NCI-H748 (cell line): ENCODE measurements at regions not wholly inside any gene's neighbourhood (a gene's known extent, or its start where the extent isn't known, plus 50 kb on each side); places are given as distances from the start of the nearest gene placed in this dataset.

ENCODE experiments used
- DNase-seq: peaks from one replicate; lab custom pipeline; 2025; ENCODE audit not compliant: unreplicated experiment; lab: John Stamatoyannopoulos, UW

DNA sequence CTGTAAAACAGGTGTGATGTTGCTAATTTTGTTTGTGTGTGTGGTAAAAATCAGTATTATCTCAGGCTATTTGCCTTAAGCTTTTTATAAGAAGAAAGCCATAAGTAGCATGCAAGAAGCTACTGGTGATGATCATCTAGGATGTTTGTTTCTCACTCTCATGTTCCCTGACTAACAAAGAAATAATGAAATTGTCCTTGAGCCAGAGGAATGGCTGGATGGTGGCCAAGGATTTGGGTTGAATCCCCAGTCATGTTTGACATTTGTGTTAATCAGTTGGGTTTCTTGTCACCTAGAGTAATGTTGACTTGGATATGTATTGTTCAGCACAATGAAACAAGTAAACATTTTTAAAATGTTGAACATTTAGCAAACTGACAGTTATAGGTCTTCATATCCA is 496.8 kb upstream of the ZEB2 start:
- no peak for DNase-seq

DNA sequence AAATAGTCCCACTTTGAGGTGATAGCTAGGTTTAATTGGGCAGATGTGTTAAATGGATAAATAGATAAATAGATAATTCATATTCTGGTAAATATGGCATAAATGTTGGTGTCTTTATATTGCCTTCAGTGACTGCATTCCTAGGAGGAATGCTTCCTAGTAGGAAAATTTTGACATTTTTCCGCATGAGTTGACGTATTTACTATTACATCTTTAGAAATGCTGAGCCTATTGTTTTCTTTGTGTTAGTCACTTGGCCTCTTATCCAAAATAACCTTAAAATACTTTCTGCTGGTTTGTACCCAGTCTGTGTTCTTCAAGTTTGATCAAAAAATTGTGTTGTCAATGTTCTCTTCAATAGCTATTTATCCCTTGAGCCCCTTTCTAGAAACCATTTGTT is 495.6 kb upstream of the ZEB2 start:
- no peak for DNase-seq

DNA sequence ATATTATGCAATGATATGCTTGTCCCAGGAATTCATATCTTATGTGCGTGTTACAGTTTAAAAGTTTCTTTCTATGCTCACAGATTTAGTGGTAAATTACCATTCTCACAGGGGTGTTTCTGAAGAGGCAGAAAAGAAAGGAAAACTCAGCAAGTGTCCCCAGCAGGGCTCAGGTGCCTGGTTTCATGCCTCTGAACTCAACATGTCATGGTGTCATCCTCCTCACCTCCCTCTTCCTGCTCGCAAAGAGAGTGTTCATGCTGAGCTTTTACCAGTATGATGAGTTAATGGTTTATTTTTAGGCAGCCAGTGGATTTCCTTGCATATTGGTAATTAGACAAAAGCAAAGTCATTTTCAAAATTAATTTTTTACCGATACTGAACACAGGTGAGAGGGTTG is 492.9 kb upstream of the ZEB2 start:
- no peak for DNase-seq

DNA sequence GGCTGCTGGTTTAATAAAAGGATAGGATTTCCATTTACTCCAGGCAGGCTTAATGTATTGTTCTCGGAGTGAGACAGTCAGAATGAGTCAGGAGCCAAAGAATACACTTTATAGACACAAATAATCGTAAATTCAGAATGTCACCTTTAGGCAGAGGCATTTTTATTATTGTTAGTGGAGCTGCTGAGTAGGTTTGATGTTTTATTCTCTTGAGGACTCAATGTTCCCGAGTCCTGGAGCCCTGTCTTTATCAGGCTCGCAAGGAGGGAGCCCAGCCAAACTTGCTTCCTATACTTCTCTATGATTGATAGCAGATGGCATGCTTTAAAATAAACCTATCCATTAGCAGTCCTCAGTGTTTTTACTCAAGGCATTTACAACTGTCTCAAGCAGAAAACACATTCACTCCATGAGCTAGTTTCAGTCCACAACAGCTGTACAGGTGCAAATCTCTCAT is 492.3 kb upstream of the ZEB2 start:
- no peak for DNase-seq

DNA sequence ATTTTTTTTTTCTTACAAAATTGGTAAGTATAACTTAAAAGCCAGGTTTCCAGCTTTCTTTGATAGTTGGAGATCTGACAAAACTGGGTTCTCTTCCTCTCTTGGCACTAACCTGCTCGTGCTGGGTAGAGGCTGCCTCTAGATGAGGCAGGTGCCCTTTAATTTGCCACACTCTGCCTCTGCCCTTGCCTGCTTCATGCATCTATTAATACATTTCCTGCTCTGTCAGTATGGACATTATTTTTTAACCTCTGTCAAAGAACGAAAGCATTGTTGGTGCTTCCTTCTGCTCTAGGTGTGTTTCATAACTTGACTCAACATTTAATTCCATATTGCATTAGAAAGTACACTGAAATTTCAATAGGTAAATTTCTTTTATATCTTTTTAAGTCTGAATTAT is 490.7 kb upstream of the ZEB2 start:
- no peak for DNase-seq

DNA sequence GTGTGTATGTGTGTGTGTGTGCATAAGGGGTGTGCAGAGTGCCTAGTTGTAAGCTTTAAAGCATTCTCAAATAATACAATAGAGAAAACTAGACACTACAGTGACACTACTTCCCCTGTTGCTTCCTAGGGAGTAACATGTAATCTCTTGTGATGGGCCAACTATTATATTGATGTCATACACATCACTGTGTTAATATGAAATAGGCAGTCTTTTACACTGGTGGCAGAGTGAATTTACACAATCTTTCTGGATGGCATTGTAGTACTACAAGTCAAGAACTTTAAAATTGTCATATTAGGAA is 488.0 kb upstream of the ZEB2 start:
- no peak for DNase-seq

DNA sequence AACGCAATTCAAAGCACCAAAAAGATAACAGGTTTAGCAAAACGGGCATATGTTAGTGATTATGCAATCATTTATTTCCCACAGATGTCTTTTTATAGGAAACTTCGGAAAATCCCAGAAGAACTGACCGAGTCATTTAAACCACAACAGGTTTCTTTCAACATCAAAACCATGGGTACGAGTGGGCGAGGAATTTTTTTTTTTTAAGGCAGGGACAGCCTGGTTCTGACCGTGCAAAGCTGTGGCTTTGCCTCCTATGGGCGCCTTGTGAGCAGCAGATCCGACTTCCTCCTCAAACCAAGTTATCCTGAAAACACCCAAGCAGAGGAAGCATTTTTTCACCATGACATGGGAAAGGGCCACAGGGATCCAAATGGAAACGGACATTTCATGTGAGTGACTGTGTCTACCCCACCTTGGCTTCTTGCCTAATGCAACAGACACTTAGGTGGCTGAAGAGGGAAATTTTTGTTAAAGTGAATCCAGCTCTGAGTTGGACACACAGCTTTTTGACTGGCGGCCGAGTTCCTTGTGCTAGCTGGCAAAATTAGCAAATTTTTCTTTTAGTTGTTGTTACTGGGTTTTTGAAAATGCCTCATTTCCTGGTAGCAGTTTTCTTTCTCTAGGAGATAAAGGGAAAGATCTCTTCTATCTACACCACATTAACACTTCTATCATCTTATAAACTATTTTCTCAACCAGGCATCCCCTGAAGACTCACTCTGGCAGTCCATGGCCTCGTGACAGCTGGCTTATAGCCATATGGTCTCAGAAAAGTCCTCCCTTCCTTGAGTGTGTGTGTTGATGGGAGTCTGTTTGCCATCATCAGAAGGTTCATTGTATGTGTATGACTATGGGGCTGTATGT is 487.4 kb upstream of the ZEB2 start:
- DNase-seq = no peak

DNA sequence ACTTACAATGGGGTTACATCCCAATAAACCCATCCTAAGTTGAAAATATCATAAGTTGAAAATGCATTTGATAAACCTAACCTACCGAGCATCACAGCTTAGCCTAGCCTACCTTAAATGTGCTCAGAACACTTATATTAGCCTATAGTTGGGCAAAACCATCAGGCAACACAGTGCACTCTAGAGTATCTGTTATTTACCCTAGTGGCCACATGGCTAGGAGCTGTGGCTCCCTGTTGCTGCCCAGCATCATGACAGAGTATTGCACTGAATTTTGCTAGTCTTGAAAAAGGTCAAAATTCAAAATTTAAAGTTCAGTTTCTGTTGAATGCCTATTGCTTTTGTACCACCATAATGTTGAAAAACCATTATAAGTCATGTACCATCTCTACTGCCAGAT is 482.7 kb upstream of the ZEB2 start:
- DNase-seq = no peak

DNA sequence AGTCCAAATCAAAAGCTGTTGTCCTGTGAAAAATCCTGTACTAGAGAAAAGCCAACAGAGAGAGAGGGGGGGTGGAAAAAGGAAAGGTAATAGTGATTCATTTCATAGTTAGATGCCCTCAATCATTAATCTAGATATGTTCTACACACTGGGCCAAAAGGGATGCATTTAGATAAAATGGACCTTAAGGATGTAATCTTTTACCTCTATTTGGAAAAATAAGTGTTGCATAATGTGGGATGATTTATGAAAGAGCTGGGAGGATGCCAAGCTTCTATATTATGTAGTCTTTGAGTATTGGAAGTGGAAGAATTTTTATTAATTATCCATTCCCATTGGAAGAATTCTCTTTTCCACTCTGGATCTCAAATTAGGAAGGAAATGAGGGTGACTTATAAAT is 480.5 kb upstream of the ZEB2 start:
- DNase-seq = no peak

DNA sequence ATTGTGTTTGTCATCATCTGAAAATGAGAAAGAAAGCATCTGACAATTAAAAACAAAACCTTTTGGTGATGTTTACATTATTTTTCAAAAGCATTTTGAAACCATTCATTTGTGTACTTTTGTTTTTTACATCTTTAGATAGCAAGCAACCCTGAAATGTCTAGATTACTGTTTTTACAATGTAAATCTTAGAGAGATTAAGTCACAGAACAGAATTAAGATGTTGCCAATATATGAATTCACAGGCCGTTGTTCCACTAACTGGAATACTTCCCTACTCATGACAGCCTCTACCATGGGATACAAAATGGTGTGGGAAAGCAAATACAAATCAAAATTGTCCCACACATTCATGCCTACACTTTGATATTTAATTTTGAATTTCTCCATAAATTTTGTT is 480.0 kb upstream of the ZEB2 start:
- no peak for DNase-seq

DNA sequence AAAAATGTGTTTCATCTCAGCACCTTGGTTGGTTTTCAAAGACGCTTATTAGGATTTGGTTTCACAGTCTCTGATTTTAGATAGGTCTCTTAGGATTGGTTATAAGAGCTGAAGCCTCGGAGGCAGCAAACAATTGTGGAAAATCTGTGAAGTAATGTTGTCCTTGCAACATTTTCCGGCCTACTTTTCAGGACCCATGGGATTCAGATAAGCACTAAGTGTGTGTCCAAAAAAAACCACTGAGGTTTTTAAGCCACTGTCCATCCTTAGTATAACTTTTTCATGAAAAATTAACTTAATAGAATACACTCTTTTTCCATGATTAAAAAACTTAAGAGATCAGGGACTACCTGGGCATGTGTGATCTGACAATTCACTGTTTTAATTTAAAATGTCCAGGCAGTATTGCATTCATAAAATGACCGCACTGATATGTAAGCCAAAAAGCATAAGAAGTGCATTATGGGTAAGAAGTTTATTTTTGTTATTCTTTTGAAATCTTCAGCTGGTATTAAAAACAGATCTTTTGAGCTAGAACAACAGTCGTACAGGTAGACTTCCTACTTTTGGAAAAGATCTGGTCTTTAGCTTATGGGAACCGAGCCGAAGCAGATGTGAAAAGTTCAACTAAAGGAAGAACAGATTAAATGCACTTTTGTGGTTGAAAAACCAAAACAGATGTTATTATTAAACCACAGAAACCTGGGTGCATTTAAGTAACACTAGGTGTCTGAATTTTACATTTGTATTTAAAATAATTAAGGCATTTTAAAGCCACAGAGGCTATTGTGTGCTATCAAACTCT is 479.4 kb upstream of the ZEB2 start:
- DNase-seq = no peak

DNA sequence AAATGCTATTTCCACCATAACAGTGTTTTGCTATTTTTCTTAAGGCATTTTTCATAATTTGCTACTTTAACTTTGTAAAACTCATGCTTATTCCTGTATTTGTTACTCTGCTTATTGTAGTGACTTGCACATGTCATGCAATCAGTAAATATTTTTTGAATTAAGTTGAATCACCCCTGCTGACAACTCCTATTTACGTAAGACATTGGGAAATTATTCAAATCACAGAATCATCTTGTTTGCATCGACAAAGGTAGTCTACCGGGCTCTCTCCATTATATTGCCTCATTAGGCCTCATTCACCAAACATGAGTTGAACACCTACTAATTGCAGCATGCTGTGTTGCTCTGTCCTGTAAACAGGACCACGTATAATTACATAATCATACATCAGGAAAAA is 478.5 kb upstream of the ZEB2 start:
- DNase-seq = no peak

DNA sequence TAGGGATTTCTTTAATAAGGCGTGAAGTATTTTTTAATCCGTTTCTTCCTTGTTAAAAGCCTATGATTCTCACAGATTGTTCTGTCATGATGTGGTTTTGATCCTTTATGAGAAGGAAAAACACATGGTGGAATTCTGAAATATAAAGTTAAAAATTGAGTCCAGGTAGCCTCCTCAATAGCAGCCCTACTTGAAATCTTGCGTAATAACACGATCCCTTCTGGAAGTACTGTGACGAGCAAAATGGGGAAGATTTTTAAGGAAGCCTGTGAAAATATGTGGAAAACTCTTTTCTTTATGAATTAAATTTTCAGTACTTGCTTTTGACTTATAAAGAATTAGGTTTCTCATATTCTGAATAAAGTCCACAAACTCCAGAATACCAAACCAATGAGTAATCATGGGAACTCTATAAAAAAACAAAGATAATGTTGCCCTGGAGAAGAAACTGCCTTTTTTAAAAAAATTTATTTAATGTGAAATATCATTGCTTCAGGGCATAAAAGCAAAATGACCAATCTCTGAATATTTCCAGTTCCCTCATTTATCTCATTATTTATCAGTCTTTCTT is 476.4 kb upstream of the ZEB2 start:
- DNase-seq = no peak

DNA sequence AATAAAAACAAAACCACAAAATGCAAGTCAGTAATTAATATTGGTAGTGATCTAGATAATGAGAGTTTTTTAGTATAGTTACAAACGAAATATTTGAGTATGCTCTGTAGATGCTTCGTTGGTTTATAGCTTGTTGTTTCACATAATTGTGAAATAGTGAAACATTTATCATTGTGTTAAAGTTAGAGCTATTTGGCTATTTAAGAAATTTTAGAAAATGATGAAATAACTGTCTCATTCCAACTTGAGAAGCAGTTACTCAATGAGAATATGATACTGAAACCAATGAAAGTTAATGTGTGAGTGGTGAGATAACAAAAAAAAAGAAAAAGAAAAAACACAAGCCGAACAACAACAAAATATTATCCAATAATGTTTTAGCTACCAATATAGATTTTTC is 475.6 kb upstream of the ZEB2 start:
- no peak for DNase-seq

DNA sequence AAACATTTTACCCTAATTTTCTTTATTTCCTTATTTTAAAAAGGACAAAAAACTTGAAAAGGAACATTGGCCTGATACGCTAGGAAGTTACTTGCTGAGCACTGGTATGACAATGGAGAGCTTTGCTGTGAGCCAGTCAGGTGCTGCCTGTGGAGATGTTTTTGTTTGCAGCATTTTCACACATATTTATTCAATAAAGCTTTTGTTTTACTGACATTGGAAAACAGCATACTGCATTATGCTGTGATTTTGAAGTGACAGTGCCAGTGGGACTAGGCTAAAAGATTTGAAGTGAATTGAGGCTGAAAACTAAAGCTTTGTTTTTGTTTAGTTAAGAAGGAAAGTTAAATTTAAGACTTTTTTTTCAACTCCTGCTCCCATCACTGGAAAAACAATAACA is 470.7 kb upstream of the ZEB2 start:
- DNase-seq = no peak

DNA sequence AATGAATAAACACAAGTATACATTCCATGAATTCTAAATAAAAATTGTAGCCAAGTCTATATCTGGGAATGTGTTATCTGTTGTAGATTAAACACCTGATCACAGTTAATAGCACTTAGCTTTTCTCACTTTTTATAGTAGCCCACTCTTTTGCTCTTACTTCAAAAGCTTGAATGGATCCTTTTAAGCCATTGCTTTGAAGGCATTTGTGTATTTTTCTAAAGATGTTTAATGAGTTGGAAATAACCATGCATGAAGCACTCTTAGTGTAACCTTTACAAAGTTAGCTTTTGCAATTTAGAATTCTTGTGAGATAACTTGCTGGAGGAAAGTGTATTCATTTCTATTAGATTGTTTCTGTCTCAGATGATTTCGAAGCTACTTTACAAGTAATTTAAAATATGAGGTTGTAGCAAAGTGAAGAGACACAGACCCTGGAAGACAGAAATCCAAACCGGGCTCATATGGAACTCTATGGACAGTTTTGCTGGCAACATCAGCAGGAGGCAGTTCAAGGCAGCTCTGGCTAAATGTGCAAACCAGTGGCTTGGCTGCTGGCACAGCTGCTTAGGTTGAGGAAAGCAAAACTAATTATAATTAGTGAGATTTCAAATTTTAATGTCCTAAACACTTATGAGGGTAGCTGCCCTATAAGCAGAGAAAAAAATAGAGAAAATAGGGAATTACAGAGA is 469.8 kb upstream of the ZEB2 start:
- DNase-seq = no peak

DNA sequence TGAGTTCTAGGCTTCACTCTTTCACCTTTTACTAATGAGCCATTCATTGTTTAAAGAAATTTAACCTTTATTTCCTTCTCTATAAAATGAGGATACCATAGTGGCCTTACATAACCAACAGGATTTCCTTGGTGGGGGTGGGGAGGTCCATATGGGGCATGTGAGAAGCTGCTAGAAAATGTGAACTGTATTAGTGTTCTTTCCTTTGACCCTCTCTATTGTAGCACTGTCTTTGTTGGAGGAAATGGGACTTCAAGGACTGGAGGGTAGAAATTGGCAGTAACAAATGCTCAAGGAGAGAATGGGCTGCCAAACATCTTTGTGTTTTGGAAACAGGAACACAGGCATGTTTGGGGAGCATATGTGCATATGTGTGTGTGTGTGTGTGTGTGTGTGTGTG is 468.7 kb upstream of the ZEB2 start:
- DNase-seq = no peak

DNA sequence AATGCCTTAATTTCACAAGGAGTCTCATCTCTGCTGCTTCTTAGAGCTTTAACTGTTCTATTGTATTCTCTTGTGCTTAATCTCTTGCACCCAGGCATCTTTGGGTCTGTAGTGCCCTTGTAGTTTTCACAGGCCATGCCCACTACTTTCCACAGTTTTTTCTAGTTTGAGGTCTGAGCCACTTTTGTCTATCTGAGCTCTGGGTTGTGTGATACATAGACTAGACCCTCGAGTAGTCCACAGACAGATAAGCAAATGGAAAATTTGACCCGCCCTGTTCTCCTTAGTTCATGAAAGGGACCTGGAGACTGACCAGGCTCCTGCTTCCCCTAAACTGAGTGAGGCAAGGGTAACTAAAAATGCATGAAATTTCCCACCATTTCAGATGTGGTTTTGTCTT is 466.8 kb upstream of the ZEB2 start:
- no peak for DNase-seq

DNA sequence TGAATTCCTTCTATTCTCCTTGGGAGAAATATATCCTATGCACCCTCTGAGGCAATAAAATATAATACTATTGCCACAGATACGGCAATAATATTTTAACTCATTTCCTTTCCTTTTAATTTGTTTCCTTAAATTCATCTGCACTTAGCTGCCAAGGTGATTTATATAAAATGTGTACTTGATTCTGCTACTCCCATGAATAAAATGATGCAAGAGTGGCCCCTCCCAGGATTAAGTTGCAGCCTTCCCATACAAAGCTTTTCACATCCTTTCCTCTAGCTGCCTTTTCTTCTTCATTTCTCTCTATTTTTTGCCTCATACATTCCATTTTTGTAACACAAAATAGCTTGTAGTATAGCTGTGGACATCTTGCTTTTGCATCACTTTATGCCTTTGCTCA is 464.1 kb upstream of the ZEB2 start:
- DNase-seq = no peak

DNA sequence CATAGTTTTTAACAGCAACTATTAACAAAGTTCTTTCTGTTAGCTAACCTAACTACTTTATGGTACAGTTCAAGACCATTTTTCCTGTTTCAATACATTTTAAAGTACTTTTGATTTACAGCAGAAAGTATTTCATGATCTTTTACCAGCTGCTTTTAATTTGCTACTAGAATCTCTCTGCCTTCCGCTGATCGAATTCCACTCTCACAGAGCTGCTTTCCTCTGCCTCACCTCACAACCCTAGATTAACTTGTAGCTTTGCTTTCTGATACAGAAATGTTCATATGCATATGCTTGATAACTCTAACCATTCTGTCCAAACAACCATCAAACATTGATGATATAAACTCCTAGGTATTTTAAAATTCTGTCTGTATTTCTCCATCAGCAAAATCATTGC is 463.2 kb upstream of the ZEB2 start:
- no peak for DNase-seq

DNA sequence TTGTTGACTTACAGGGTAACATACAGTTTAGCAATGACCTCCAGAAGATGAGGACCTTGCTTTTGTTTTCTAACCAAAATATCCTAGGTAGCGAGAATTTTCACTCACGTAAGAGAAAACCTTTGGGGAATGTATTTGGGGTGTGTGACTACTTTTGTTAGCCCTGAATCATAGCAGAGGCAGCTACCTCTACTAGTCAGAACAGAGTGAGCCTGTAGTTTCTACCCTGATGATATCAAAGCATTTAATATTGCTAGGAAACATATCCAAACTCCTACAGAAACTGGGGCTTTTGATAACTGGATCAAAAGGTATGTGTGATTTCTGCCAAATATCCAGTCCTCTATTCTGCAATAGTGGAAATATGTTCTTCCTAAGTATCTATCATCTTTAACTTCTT is 462.6 kb upstream of the ZEB2 start:
- no peak for DNase-seq

DNA sequence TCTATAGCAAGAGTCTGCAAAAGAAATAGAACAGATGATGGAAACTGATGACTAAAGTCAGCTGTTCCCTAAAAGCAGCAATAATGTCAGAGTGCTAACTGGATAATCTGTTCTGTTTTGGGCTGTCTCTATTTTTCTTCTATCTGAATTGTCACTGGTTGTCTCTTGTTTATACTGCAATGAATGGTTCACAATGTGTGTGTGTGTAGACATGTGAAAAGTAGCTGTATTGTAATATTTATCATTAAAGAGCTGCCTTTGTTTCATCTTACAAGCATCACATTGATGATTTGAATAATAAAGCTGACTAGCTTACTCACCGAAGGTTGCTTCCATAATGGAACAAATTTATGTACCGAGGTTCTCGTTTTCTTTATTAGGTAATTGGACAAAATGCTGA is 456.0 kb upstream of the ZEB2 start:
- DNase-seq = no peak
